Kidney (tissue), 13 donors: ENCODE measurements at regions not wholly inside any gene's neighbourhood (a gene's known extent, or its start where the extent isn't known, plus 50 kb on each side); places are given as distances from the start of the nearest gene placed in this dataset.

Experiments used
- DNase-seq, 5 donors: peaks; one replicate each; pipeline ENCODE4 v3.0.0-alpha.2; 2013 to 2020
- FAIRE-seq: peaks from 2 replicates; lab custom pipeline; 2012; peaks lifted over from hg19 to GRCh38; lab: Jason Lieb, UNC
- H3K27ac ChIP-seq, 2 donors: one replicate each; pipeline ENCODE4 v1.7.0; 2013; ENCODE audit warnings: low read depth in 2 of 2, low read length in 2 of 2, inconsistent platforms in 1 of 2
- H3K27me3 ChIP-seq: one replicate; pipeline ENCODE4 v1.7.1; 2013; ENCODE audit warnings: low read length, inconsistent platforms; ENCODE audit not compliant: control insufficient read depth, insufficient read depth
- H3K36me3 ChIP-seq, 3 donors: one replicate each; pipeline versions ENCODE4 v1.7.0 to v1.7.1; 2013; ENCODE audit warnings: low read length in 3 of 3, control low read depth in 1 of 3, inconsistent platforms in 1 of 3; ENCODE audit not compliant: insufficient read depth in 3 of 3, control insufficient read depth in 2 of 3
- H3K4me1 ChIP-seq, 3 donors: one replicate each; pipeline versions ENCODE4 v1.7.0 to v1.7.1; 2013; ENCODE audit warnings: low read length in 3 of 3, inconsistent platforms in 1 of 3, low read depth in 1 of 3; ENCODE audit not compliant: control insufficient read depth in 2 of 3, insufficient read depth in 2 of 3
- H3K4me3 ChIP-seq, 3 donors: one replicate each; pipeline versions ENCODE4 v1.7.0 to v1.8.1; 2013; ENCODE audit warnings: low read length in 3 of 3, control low read depth in 1 of 3, inconsistent platforms in 1 of 3
- H3K9ac ChIP-seq, 3 donors: one replicate each; pipeline versions ENCODE4 v1.7.0 to v1.7.1; 2013; ENCODE audit warnings: low read length in 3 of 3, control low read depth in 1 of 3, inconsistent platforms in 1 of 3
- H3K9me3 ChIP-seq, 3 donors: one replicate each; pipeline versions ENCODE4 v1.7.0 to v1.7.1; 2013; ENCODE audit warnings: low read length in 3 of 3, control low read depth in 1 of 3, inconsistent platforms in 1 of 3; ENCODE audit not compliant: control insufficient read depth in 2 of 3, insufficient read depth in 1 of 3
- intact Hi-C: fragments of 100-400 bp; cut with DNase I; formaldehyde crosslinking; loops from one replicate; pipeline ENCODE4 v1.11.1; 2022
- TF ChIP-seq, protein P1 (sequence below): IDR thresholded peaks from 3 replicates; pipeline ENCODE4 v1.5.1; 2012; ENCODE audit warnings: mild to moderate bottlenecking, moderate library complexity, borderline replicate concordance; ENCODE audit not compliant: insufficient read depth; ENCODE audit errors: extremely low read depth
- donor health status: control.
- donor health status: control.
- donor health status: control.
- donor health status: control.
- donor health status: control.
- donor health status: DM: yes; HTN: yes; CAD: no.
- donor health status: Normal renal cell carcinoma (clear cell type).

DNA sequence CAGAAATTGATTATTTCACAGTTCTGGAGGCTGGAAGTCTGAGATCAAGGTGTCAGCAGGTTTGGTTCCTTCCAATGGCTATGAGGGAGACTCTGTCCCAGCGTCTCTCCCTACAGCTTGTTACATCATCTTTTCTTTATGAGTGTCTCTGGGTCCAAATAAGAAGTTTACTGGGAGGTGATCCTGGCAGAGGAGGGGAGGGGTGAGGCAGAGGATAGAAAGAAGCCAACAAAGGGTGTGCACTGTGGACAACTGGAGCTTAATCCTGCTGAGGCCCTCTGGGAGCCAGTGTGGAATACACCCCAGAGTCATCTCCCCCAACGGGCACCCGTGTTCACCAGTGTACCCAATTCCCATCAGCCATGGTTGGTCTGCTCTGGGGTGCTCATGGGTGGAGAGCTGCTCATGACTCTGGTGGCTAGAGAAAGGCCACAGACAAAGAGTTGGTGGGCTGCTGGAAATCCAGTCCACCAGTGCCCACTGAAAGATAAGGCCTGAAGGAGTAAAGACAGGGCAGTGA lies 57.5 kb upstream of the CTLA4 start:
- H3K4me1 ChIP-seq = peaks cover 0 to 9% (median 2%) of the 10 kb centered on the region in 3 donors
- H3K27me3 ChIP-seq = no peaks in the 10 kb centered on the region
- TF ChIP-seq, protein P1, sequence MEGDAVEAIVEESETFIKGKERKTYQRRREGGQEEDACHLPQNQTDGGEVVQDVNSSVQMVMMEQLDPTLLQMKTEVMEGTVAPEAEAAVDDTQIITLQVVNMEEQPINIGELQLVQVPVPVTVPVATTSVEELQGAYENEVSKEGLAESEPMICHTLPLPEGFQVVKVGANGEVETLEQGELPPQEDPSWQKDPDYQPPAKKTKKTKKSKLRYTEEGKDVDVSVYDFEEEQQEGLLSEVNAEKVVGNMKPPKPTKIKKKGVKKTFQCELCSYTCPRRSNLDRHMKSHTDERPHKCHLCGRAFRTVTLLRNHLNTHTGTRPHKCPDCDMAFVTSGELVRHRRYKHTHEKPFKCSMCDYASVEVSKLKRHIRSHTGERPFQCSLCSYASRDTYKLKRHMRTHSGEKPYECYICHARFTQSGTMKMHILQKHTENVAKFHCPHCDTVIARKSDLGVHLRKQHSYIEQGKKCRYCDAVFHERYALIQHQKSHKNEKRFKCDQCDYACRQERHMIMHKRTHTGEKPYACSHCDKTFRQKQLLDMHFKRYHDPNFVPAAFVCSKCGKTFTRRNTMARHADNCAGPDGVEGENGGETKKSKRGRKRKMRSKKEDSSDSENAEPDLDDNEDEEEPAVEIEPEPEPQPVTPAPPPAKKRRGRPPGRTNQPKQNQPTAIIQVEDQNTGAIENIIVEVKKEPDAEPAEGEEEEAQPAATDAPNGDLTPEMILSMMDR = no peak
- FAIRE-seq (no peak), DNase-seq (no peak)
- intact Hi-C loops = loop anchor here (10.0 kb wide), 1 partner anchor 325 kb away; no protein-coding TSS in a partner anchor
- H3K9me3 ChIP-seq = peaks cover 0 to 4% (median 0%) of the 10 kb centered on the region in 3 donors
- H3K27ac ChIP-seq = no peak overlapping the region
- H3K4me3 ChIP-seq = no peak overlapping the region
- no peaks in the 10 kb centered on the region for H3K36me3 ChIP-seq
- no peak overlapping the region for H3K9ac ChIP-seq

DNA sequence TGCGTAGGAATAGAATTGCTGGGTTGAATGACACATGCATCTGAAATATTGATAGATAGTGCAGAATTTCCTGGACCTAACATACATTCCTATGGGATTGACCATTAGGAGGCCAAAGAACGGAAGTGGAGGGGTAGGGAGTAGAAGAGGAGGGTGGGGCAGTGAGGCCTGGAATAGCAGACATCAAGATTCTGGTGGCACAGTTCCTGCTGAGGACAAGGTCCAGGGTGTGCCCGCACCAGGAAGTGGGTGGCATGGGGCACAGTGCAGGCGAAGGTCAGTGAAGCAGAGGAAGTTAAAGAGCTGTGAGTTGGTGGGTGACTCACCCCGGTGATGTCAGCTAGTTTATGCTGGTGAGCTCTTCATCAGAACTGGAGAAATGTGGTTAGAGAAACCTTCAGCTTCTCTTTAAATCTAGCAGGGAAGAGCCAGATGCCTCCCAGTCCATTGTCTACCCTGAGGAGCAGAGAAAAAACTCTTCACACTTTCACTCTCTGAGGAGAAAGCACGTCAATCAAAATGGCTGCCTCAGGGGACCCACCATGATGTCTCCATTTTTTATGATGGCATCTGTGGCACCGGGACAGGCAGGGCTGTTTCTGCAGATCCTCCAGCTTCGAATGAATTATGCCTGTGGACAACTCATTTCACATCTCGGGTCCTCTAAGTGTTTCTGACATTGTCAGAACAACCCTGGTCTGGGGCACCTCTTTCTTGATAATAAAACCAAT lies 55.9 kb upstream of the CTLA4 start:
- Histone ChIP-seq H3K4me3 (no peak overlapping the region), H3K4me1 (peaks cover 0 to 9% (median 2%) of the 10 kb centered on the region in 3 donors), H3K27ac (peak overlapping the region in 1 of 2 donors; percentile 23), H3K27me3 (no peaks in the 10 kb centered on the region), H3K9me3 (no peaks in the 10 kb centered on the region), H3K9ac (no peak overlapping the region), H3K36me3 (no peaks in the 10 kb centered on the region)
- FAIRE-seq = no peak
- peak in 2 of 5 donors; percentile 29 to 94 for DNase-seq
- intact Hi-C loops = loop anchor here (10.0 kb wide), 1 partner anchor 327 kb away; no protein-coding TSS in a partner anchor
- TF ChIP-seq, protein P1 = no peak

- Histone ChIP-seq H3K27ac (no peak overlapping the region), H3K4me1 (peaks cover 0 to 9% (median 2%) of the 10 kb centered on the region in 3 donors), H3K27me3 (no peaks in the 10 kb centered on the region), H3K9me3 (no peaks in the 10 kb centered on the region), H3K4me3 (no peak overlapping the region), H3K36me3 (no peaks in the 10 kb centered on the region), H3K9ac (no peak overlapping the region)
- FAIRE-seq (no peak), DNase-seq (no peak)
- intact Hi-C loops = loop anchor here (10.0 kb wide), 1 partner anchor 328 kb away; no protein-coding TSS in a partner anchor
- TF ChIP-seq, protein P1 = no peak
Observed at GRCh38 chr2:203812294-203813221, 55.0 kb upstream of the CTLA4 start.
